Common myeloid progenitor, CD34-positive (primary cell): ENCODE measurements at regions not wholly inside any gene's neighbourhood (a gene's known extent, or its start where the extent isn't known, plus 50 kb on each side); places are given as distances from the start of the nearest gene placed in this dataset.

Experiments
- CTCF ChIA-PET: fragments of 350-600 bp; sonication (Branson Sonifier 250); formaldehyde crosslinking; loops from one replicate; lab custom pipeline; 2021; ENCODE audit warnings: antibody characterized with exemption; lab: Charles Lee
- POLR2A ChIA-PET: fragments of 350-600 bp; sonication (Branson Sonifier 250); formaldehyde crosslinking; loops from one replicate; lab custom pipeline; 2021; ENCODE audit warnings: antibody characterized with exemption; lab: Charles Lee
- DNase-seq, 3 donors: peaks; one replicate each; pipeline versions ENCODE4 v3.0.0 to v3.0.0-alpha.2; 2013
- H3K27ac ChIP-seq, 2 experiments: 1 replicate in 1 of 2; 2 replicates in 1 of 2; pipeline ENCODE4 v1.7.0; 2013; ENCODE audit warnings: inconsistent platforms in 2 of 2, low read length in 2 of 2, mild to moderate bottlenecking in 2 of 2, low read depth in 1 of 2, moderate library complexity in 1 of 2; ENCODE audit not compliant: severe bottlenecking in 2 of 2, insufficient read depth in 1 of 2, poor library complexity in 1 of 2
- H3K27me3 ChIP-seq, 5 experiments: replicated peaks in 2 of 5; 1 replicate in 3 of 5; 2 replicates in 2 of 5; pipeline versions ENCODE4 v1.6.1 to v1.7.0; 2013; ENCODE audit warnings: low read length in 4 of 5, mild to moderate bottlenecking in 2 of 5, moderate library complexity in 2 of 5, inconsistent platforms in 1 of 5; ENCODE audit not compliant: insufficient read depth in 5 of 5, control insufficient read depth in 4 of 5
- H3K36me3 ChIP-seq, 4 experiments: 1 replicate in 2 of 4; 2 replicates in 2 of 4; pipeline versions ENCODE4 v1.6.1 to v1.7.0; 2013; ENCODE audit warnings: low read length in 3 of 4, control low read depth in 1 of 4, mild to moderate bottlenecking in 1 of 4; ENCODE audit not compliant: control insufficient read depth in 4 of 4, insufficient read depth in 4 of 4
- H3K4me1 ChIP-seq, 4 experiments: 1 replicate in 3 of 4; 2 replicates in 1 of 4; pipeline versions ENCODE4 v1.6.1 to v1.7.1; 2013; ENCODE audit warnings: low read length in 3 of 4, mild to moderate bottlenecking in 3 of 4, control low read depth in 1 of 4, inconsistent platforms in 1 of 4, moderate library complexity in 1 of 4; ENCODE audit not compliant: control insufficient read depth in 4 of 4, insufficient read depth in 4 of 4; ENCODE audit errors: control extremely low read depth in 1 of 4
- H3K4me3 ChIP-seq, 7 experiments: 1 replicate in 4 of 7; 2 replicates in 3 of 7; pipeline versions ENCODE4 v1.5.1 to v1.7.0; 2013; ENCODE audit warnings: mild to moderate bottlenecking in 7 of 7, low read length in 6 of 7, moderate library complexity in 6 of 7, inconsistent platforms in 2 of 7, low read depth in 2 of 7, control low read depth in 1 of 7; ENCODE audit not compliant: insufficient read depth in 4 of 7, control insufficient read depth in 1 of 7; ENCODE audit errors: extremely low read depth in 1 of 7
- H3K9me3 ChIP-seq, 5 experiments: 1 replicate in 4 of 5; 2 replicates in 1 of 5; pipeline versions ENCODE4 v1.6.1 to v1.7.1; 2013; ENCODE audit warnings: low read length in 4 of 5, mild to moderate bottlenecking in 2 of 5, inconsistent platforms in 1 of 5, low read depth in 1 of 5, moderate library complexity in 1 of 5; ENCODE audit not compliant: control insufficient read depth in 4 of 5, insufficient read depth in 2 of 5; ENCODE audit errors: control extremely low read depth in 1 of 5
- WGBS: methylation state at CpG from one replicate; pipeline ENCODE4 v1.1.5; 2013; ENCODE audit not compliant: insufficient coverage; 5-methylcytosine and 5-hydroxymethylcytosine counted together

GRCh38 chr13:73340069-73340468, 281.3 kb downstream of the KLF5 start:
- WGBS = no CpG with 5 or more reads among the region's 3 CpGs
- Histone ChIP-seq H3K27ac (no peak overlapping the region), H3K9me3 (no peaks in the 10 kb centered on the region), H3K4me3 (no peak overlapping the region), H3K4me1 (no peaks in the 10 kb centered on the region), H3K27me3 (no peaks in the 10 kb centered on the region), H3K36me3 (no peaks in the 10 kb centered on the region)
- POLR2A ChIA-PET = no interaction called here
- no peak for DNase-seq
- CTCF ChIA-PET = no interaction called here

- no peaks in the 10 kb centered on the region for H3K9me3 ChIP-seq
- no CpG with 5 or more reads among the region's 2 CpGs for WGBS
- no peaks in the 10 kb centered on the region for H3K4me1 ChIP-seq
- CTCF ChIA-PET = no interaction called here
- H3K27me3 ChIP-seq = no peaks in the 10 kb centered on the region
- H3K36me3 ChIP-seq = no peaks in the 10 kb centered on the region
- no peak overlapping the region for H3K4me3 ChIP-seq
- no peak for DNase-seq
- POLR2A ChIA-PET = no interaction called here
- H3K27ac ChIP-seq = no peak overlapping the region
Measured at GRCh38 chr13:73339086-73339485, 280.3 kb downstream of the KLF5 start.

GRCh38 chr13:73338389-73338788, 279.6 kb downstream of the KLF5 start:
- Histone ChIP-seq H3K27ac (no peak overlapping the region), H3K4me3 (no peak overlapping the region), H3K27me3 (no peaks in the 10 kb centered on the region), H3K4me1 (no peaks in the 10 kb centered on the region), H3K36me3 (no peaks in the 10 kb centered on the region), H3K9me3 (no peaks in the 10 kb centered on the region)
- no peak for DNase-seq
- ChIA-PET POLR2A (no interaction called here), CTCF (no interaction called here)
- WGBS = 94% methylated on average over 3 of the region's 3 CpGs

- Histone ChIP-seq H3K27ac (no peak overlapping the region), H3K36me3 (no peaks in the 10 kb centered on the region), H3K4me1 (no peaks in the 10 kb centered on the region), H3K4me3 (no peak overlapping the region), H3K27me3 (no peaks in the 10 kb centered on the region), H3K9me3 (no peaks in the 10 kb centered on the region)
- CTCF ChIA-PET = no interaction called here
- POLR2A ChIA-PET = no interaction called here
- no CpG with 5 or more reads among the region's 2 CpGs for WGBS
- DNase-seq = no peak
Measured at GRCh38 chr13:73337532-73337931, 278.7 kb downstream of the KLF5 start.

GRCh38 chr13:73336773-73337172, 278.0 kb downstream of the KLF5 start:
- no peak for DNase-seq
- H3K27ac ChIP-seq = no peak overlapping the region
- ChIA-PET POLR2A (no interaction called here), CTCF (no interaction called here)
- H3K9me3 ChIP-seq = no peaks in the 10 kb centered on the region
- H3K27me3 ChIP-seq = no peaks in the 10 kb centered on the region
- no peaks in the 10 kb centered on the region for H3K36me3 ChIP-seq
- H3K4me1 ChIP-seq = no peaks in the 10 kb centered on the region
- no peak overlapping the region for H3K4me3 ChIP-seq
- 100% methylated on average over 2 of the region's 4 CpGs for WGBS

- no peak for DNase-seq
- Histone ChIP-seq H3K9me3 (no peaks in the 10 kb centered on the region), H3K27me3 (no peaks in the 10 kb centered on the region), H3K4me3 (no peak overlapping the region), H3K36me3 (no peaks in the 10 kb centered on the region), H3K4me1 (no peaks in the 10 kb centered on the region), H3K27ac (no peak overlapping the region)
- 97% methylated on average over 4 of the region's 7 CpGs for WGBS
- CTCF ChIA-PET = no interaction called here
- POLR2A ChIA-PET = no interaction called here
Measured at GRCh38 chr13:73335944-73336343, 277.1 kb downstream of the KLF5 start.

- CTCF ChIA-PET = no interaction called here
- 100% methylated on average over 1 of the region's 5 CpGs for WGBS
- Histone ChIP-seq H3K4me3 (no peak overlapping the region), H3K4me1 (no peaks in the 10 kb centered on the region), H3K36me3 (no peaks in the 10 kb centered on the region), H3K27me3 (no peaks in the 10 kb centered on the region), H3K27ac (no peak overlapping the region), H3K9me3 (no peaks in the 10 kb centered on the region)
- POLR2A ChIA-PET = no interaction called here
- DNase-seq = peak in 1 of 3 donors; percentile 44
Measured at GRCh38 chr13:73335210-73335609, 276.4 kb downstream of the KLF5 start.
